ENCODE measurements at regions not wholly inside any gene's neighbourhood (a gene's known extent, or its start where the extent isn't known, plus 50 kb on each side); places are given as distances from the start of the nearest gene placed in this dataset.

GRCh38 chr10:57786850-57787750 is 480.6 kb downstream of the IPMK start:
- H3K9me3 ChIP-seq: no peaks in the 10 kb centered on the region
- no peaks in the 10 kb centered on the region for H3K27me3 Mint-ChIP-seq
- no peak overlapping the region for H3K27ac ChIP-seq (ENCODE audit: low read length)
- DNase-seq (no peak), ATAC-seq (replicated peaks in 1 of 4) (no peak)
- no peaks in the 10 kb centered on the region for H3K27me3 ChIP-seq (replicated peaks in 1 of 2; ENCODE audit: control insufficient read depth in 2 of 2, extremely low read depth in 1 of 2, insufficient read depth in 2 of 2, low read length in 1 of 2)
- H3K4me1 Mint-ChIP-seq: no peaks in the 10 kb centered on the region
- ChIA-PET CTCF (no interaction called here), POLR2A (no interaction called here)
- 33% methylated on average over 3 of the region's 6 CpGs for WGBS (ENCODE audit: insufficient coverage)
- H3K4me1 ChIP-seq (ENCODE audit: control insufficient read depth in 1 of 2, extremely low read depth in 1 of 2, insufficient read depth in 2 of 2, low read length in 2 of 2): no peaks in the 10 kb centered on the region
- peaks cover 10 to 27% (median 10%) of the 10 kb centered on the region in 3 donors for H3K9me3 Mint-ChIP-seq
- no peaks in the 10 kb centered on the region for H3K36me3 Mint-ChIP-seq
- H3K36me3 ChIP-seq (ENCODE audit: control insufficient read depth in 2 of 2, extremely low read depth in 1 of 2, insufficient read depth in 1 of 2, low read length in 1 of 2): no peaks in the 10 kb centered on the region
- H3K27ac Mint-ChIP-seq: no peak overlapping the region
- no peak overlapping the region for H3K4me3 Mint-ChIP-seq
- H3K4me3 ChIP-seq (ENCODE audit: control insufficient read depth in 1 of 2, extremely low read depth in 1 of 2, low read length in 1 of 2): no peak overlapping the region

GRCh38 chr10:57786331-57786730 is 481.4 kb downstream of the IPMK start:
- DNase-seq: no peak
- no peak overlapping the region for H3K27ac ChIP-seq (ENCODE audit: low read length)
- no peak for ATAC-seq (replicated peaks in 1 of 4)
- Mint-ChIP-seq H3K27ac (no peak overlapping the region), H3K9me3 (peaks cover 10 to 31% (median 14%) of the 10 kb centered on the region in 3 donors), H3K36me3 (no peaks in the 10 kb centered on the region), H3K4me3 (no peak overlapping the region), H3K4me1 (no peaks in the 10 kb centered on the region), H3K27me3 (no peaks in the 10 kb centered on the region)
- H3K9me3 ChIP-seq: no peaks in the 10 kb centered on the region
- no peaks in the 10 kb centered on the region for H3K36me3 ChIP-seq (ENCODE audit: control insufficient read depth in 2 of 2, extremely low read depth in 1 of 2, insufficient read depth in 1 of 2, low read length in 1 of 2)
- H3K27me3 ChIP-seq (replicated peaks in 1 of 2; ENCODE audit: control insufficient read depth in 2 of 2, extremely low read depth in 1 of 2, insufficient read depth in 2 of 2, low read length in 1 of 2): no peaks in the 10 kb centered on the region
- POLR2A ChIA-PET: no interaction called here
- CTCF ChIA-PET: no interaction called here
- no peak overlapping the region for H3K4me3 ChIP-seq (ENCODE audit: control insufficient read depth in 1 of 2, extremely low read depth in 1 of 2, low read length in 1 of 2)
- no peaks in the 10 kb centered on the region for H3K4me1 ChIP-seq (ENCODE audit: control insufficient read depth in 1 of 2, extremely low read depth in 1 of 2, insufficient read depth in 2 of 2, low read length in 2 of 2)
- WGBS (ENCODE audit: insufficient coverage): no CpG with 5 or more reads among the region's 1 CpG

DNA sequence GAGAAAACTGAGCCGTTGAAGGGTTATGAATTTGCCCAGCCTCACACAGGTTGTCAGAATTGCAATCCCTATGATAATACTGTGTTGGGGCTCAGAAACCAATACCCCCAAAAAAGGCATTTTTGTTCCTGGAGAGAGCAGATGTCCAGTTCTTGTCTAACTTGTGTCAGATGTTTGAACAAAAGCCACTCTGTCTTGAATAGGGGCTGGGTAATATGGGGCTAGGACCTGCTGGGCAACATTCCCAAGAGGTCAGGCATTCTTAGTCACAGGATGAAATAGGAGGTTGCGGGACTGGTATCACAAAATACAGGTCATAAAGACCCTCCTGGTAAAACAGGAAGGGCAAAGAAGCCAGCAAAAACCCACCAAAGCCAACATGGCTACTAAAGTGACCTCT is 482.1 kb downstream of the IPMK start:
- H3K4me1 Mint-ChIP-seq: no peaks in the 10 kb centered on the region
- WGBS (ENCODE audit: insufficient coverage): no CpG with 5 or more reads among the region's 2 CpGs
- no peaks in the 10 kb centered on the region for H3K27me3 Mint-ChIP-seq
- Histone ChIP-seq H3K27ac (ENCODE audit: low read length) (no peak overlapping the region), H3K4me3 (ENCODE audit: control insufficient read depth in 1 of 2, extremely low read depth in 1 of 2, low read length in 1 of 2) (no peak overlapping the region), H3K27me3 (replicated peaks in 1 of 2; ENCODE audit: control insufficient read depth in 2 of 2, extremely low read depth in 1 of 2, insufficient read depth in 2 of 2, low read length in 1 of 2) (no peaks in the 10 kb centered on the region), H3K9me3 (no peaks in the 10 kb centered on the region), H3K4me1 (ENCODE audit: control insufficient read depth in 1 of 2, extremely low read depth in 1 of 2, insufficient read depth in 2 of 2, low read length in 2 of 2) (no peaks in the 10 kb centered on the region), H3K36me3 (ENCODE audit: control insufficient read depth in 2 of 2, extremely low read depth in 1 of 2, insufficient read depth in 1 of 2, low read length in 1 of 2) (no peaks in the 10 kb centered on the region)
- no peak overlapping the region for H3K4me3 Mint-ChIP-seq
- POLR2A ChIA-PET: no interaction called here
- peaks cover 10 to 27% (median 14%) of the 10 kb centered on the region in 3 donors for H3K9me3 Mint-ChIP-seq
- CTCF ChIA-PET: no interaction called here
- no peaks in the 10 kb centered on the region for H3K36me3 Mint-ChIP-seq
- ATAC-seq (replicated peaks in 1 of 4) (no peak), DNase-seq (no peak)
- H3K27ac Mint-ChIP-seq: no peak overlapping the region

- DNase-seq (no peak), ATAC-seq (replicated peaks in 1 of 4) (no peak)
- H3K27ac ChIP-seq (ENCODE audit: low read length): no peak overlapping the region
- H3K27ac Mint-ChIP-seq: no peak overlapping the region
- CTCF ChIA-PET: no interaction called here
- WGBS (ENCODE audit: insufficient coverage): 100% methylated on average over 3 of the region's 3 CpGs
- H3K27me3 Mint-ChIP-seq: no peaks in the 10 kb centered on the region
- no peaks in the 10 kb centered on the region for H3K4me1 ChIP-seq (ENCODE audit: control insufficient read depth in 1 of 2, extremely low read depth in 1 of 2, insufficient read depth in 2 of 2, low read length in 2 of 2)
- POLR2A ChIA-PET: no interaction called here
- H3K9me3 Mint-ChIP-seq: peaks cover 10 to 30% (median 18%) of the 10 kb centered on the region in 3 donors
- no peaks in the 10 kb centered on the region for H3K4me1 Mint-ChIP-seq
- H3K36me3 ChIP-seq (ENCODE audit: control insufficient read depth in 2 of 2, extremely low read depth in 1 of 2, insufficient read depth in 1 of 2, low read length in 1 of 2): no peaks in the 10 kb centered on the region
- no peaks in the 10 kb centered on the region for H3K36me3 Mint-ChIP-seq
- H3K4me3 ChIP-seq (ENCODE audit: control insufficient read depth in 1 of 2, extremely low read depth in 1 of 2, low read length in 1 of 2): no peak overlapping the region
- no peaks in the 10 kb centered on the region for H3K9me3 ChIP-seq
- no peak overlapping the region for H3K4me3 Mint-ChIP-seq
- H3K27me3 ChIP-seq (replicated peaks in 1 of 2; ENCODE audit: control insufficient read depth in 2 of 2, extremely low read depth in 1 of 2, insufficient read depth in 2 of 2, low read length in 1 of 2): no peaks in the 10 kb centered on the region
Observed at GRCh38 chr10:57785068-57785467, 482.6 kb downstream of the IPMK start.

DNA sequence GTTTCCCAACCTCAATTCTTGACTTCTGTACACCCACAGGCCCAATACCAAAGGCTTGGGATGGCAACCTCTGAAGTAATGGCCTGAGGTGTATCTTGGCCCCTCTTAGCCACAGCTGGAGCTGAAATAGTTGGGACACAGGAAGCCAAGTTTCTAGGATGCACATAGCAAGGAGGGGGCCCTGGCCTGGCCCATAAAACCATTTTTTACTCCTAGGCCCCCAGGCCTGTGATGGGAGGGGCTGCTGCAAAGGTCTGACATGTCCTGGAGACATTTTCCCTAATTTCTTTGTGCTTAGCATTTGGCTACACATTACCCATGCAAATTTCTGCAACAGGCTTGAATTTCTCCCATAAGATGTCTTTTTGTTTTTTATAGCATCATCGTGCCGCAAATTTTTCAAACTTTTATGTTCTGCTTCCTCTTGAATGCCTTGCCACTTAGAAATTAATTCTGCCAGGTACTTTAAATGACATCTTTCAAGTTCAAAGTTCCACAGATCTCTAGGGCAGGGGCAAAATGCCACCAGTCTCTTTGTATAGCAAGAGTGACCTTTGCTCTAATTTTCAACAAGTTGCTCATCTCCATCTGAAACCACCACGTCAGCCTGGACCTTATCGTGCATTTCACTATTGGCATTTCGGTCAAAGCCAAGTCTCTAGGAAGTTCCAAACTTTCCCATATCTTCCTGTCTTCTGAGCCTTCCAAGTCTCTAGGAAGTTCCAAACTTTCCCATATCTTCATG is 490.8 kb downstream of the IPMK start:
- no peak overlapping the region for H3K27ac ChIP-seq (ENCODE audit: low read length)
- ChIA-PET POLR2A (interaction anchor here in 1 of 2 donors (0.6 kb wide), 1 partner anchor 43 kb away, joined by 4 read pairs; no protein-coding TSS in a partner anchor), CTCF (no interaction called here)
- Mint-ChIP-seq H3K36me3 (no peaks in the 10 kb centered on the region), H3K27me3 (no peaks in the 10 kb centered on the region), H3K9me3 (peaks cover 6 to 24% (median 10%) of the 10 kb centered on the region in 3 donors), H3K4me1 (no peaks in the 10 kb centered on the region), H3K4me3 (no peak overlapping the region), H3K27ac (no peak overlapping the region)
- H3K4me1 ChIP-seq (ENCODE audit: control insufficient read depth in 1 of 2, extremely low read depth in 1 of 2, insufficient read depth in 2 of 2, low read length in 2 of 2): no peaks in the 10 kb centered on the region
- ATAC-seq (replicated peaks in 1 of 4) (no peak), DNase-seq (no peak)
- no peaks in the 10 kb centered on the region for H3K9me3 ChIP-seq
- H3K36me3 ChIP-seq (ENCODE audit: control insufficient read depth in 2 of 2, extremely low read depth in 1 of 2, insufficient read depth in 1 of 2, low read length in 1 of 2): no peaks in the 10 kb centered on the region
- H3K27me3 ChIP-seq (replicated peaks in 1 of 2; ENCODE audit: control insufficient read depth in 2 of 2, extremely low read depth in 1 of 2, insufficient read depth in 2 of 2, low read length in 1 of 2): no peaks in the 10 kb centered on the region
- 78% methylated on average over 5 of the region's 5 CpGs for WGBS (ENCODE audit: insufficient coverage)
- no peak overlapping the region for H3K4me3 ChIP-seq (ENCODE audit: control insufficient read depth in 1 of 2, extremely low read depth in 1 of 2, low read length in 1 of 2)

GRCh38 chr10:57775250-57775649 is 492.4 kb downstream of the IPMK start:
- no peaks in the 10 kb centered on the region for H3K4me1 Mint-ChIP-seq
- H3K27ac ChIP-seq (ENCODE audit: low read length): no peak overlapping the region
- peaks cover 6 to 18% (median 11%) of the 10 kb centered on the region in 3 donors for H3K9me3 Mint-ChIP-seq
- H3K27me3 Mint-ChIP-seq: no peaks in the 10 kb centered on the region
- no CpG with 5 or more reads among the region's 2 CpGs for WGBS (ENCODE audit: insufficient coverage)
- no peaks in the 10 kb centered on the region for H3K4me1 ChIP-seq (ENCODE audit: control insufficient read depth in 1 of 2, extremely low read depth in 1 of 2, insufficient read depth in 2 of 2, low read length in 2 of 2)
- H3K36me3 ChIP-seq (ENCODE audit: control insufficient read depth in 2 of 2, extremely low read depth in 1 of 2, insufficient read depth in 1 of 2, low read length in 1 of 2): no peaks in the 10 kb centered on the region
- no peak overlapping the region for H3K27ac Mint-ChIP-seq
- CTCF ChIA-PET: interaction anchor here in 1 of 2 donors (0.6 kb wide), 1 partner anchor 929 kb away, joined by 3 read pairs; no protein-coding TSS in a partner anchor
- H3K27me3 ChIP-seq (replicated peaks in 1 of 2; ENCODE audit: control insufficient read depth in 2 of 2, extremely low read depth in 1 of 2, insufficient read depth in 2 of 2, low read length in 1 of 2): no peaks in the 10 kb centered on the region
- H3K4me3 Mint-ChIP-seq: no peak overlapping the region
- no peak overlapping the region for H3K4me3 ChIP-seq (ENCODE audit: control insufficient read depth in 1 of 2, extremely low read depth in 1 of 2, low read length in 1 of 2)
- H3K36me3 Mint-ChIP-seq: no peaks in the 10 kb centered on the region
- DNase-seq (no peak), ATAC-seq (replicated peaks in 1 of 4) (no peak)
- POLR2A ChIA-PET: no interaction called here
- H3K9me3 ChIP-seq: no peaks in the 10 kb centered on the region

Measured in T-cell (primary cell).